Germinal center (tissue), 1 donor: ENCODE measurements at regions not wholly inside any gene's neighbourhood (a gene's known extent, or its start where the extent isn't known, plus 50 kb on each side); places are given as distances from the start of the nearest gene placed in this dataset.
"Not testable (repeated sequence)": the region's sequence is repeated elsewhere in the genome, so short reads cannot be mapped to it uniquely, and the experiment has no call there.

Experiments
- DNase-seq: peaks from one replicate; pipeline ENCODE4 v3.0.0; 2012; ENCODE audit warnings: mixed read lengths, low spot score

DNA sequence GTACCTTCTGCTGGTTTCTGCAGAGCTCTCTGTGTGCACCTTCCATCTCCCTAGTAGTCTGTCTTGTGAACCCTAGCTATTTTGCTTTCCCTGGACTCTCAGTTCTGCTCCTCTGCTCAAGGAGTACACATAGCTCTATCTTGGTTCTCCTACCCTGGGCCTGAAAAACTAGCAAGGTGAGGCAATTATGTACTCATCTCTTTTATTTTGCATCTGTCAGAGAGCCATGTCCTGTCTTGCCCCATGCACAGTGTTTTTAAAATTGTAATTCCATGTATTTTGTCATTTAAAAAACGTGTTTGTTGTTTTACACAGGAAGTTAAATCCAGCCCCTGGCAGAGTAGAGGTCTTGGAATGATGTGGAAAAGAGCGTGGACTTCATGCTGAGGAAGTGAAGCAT, 684.9 kb upstream of the CPEB2 start:
- DNase-seq, result no peak

DNA sequence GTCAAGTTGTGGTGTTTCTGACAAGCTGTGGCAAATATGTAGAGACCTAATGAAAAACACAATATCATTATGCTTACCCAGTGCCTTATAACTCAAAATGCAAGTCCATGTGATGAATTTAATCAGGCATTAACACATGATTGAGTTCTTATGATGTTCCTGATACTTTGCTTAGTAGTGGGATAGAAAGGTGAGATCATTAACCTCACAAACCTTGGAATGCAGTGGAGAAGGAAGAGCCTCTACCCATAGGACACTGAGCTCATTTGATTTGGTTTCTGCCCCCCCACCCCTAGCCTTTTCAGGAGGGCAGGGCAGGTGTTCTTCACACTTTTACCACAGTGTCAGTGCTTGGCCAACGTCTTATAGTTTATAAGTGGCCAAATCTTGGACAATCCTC, 683.6 kb upstream of the CPEB2 start:
- DNase-seq, result no peak

GRCh38 chr4:14321723-14322122, 680.6 kb upstream of the CPEB2 start:
- DNase-seq, result no peak

DNA sequence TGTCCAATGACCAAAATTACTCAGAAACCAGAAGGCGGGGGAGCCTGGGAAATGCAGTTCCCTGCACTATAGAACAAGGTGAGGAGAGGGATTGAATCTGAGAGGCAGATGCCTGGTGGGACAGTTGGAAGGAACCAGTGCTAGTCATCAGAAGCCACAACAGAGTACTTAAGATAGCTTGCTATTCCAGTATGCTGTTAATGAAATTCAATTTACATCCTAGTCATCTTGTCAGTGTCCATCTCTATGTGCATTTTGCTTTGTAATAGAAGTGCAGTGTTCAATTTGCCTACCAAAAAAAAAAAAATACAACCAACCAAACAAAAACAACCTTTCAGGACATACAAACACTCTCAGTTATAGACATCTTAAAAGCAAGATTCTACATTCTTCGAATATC, 679.1 kb upstream of the CPEB2 start:
- DNase-seq, result no peak

DNA sequence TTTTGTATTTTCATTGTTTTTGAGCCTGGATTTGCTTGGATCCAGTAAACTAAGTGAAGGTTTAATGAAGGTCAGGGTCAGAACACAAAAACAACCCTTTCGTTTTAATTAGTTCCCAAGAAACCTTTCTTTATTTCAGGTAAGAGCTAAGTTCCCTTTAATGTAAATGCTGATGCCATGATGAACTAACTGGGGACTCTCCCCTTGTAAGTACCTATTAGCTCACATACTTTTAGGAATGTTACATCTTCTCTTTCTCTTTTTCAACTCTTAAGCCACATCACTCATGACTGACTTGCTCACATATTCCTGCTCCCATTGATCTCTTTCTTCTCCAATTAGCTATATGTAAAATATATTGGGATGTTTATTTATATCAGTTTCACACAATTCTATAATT, 673.1 kb upstream of the CPEB2 start:
- no peak for DNase-seq

GRCh38 chr4:14333616-14334015, 668.7 kb upstream of the CPEB2 start:
- no peak for DNase-seq

DNA sequence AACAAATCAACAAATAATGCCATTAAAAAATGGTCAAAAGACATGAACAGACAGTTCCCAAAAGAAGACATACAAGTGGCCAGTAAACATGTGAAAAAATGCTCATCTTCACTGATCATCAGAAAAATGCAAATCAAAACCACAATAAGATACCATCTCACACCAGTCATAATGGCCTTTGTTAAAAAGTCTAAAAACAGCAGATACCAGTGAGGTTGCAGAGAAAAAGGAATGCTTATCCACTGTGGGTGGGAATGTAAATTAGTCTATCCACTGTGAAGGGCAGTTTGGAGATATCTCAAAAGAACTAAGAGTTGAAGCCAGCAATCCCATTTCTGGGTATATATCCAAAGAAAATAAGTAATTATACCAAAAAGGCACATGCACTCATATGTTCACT, 668.1 kb upstream of the CPEB2 start:
- no peak for DNase-seq

- DNase-seq, result no peak
Measured at GRCh38 chr4:14335872-14336271, 666.4 kb upstream of the CPEB2 start.

DNA sequence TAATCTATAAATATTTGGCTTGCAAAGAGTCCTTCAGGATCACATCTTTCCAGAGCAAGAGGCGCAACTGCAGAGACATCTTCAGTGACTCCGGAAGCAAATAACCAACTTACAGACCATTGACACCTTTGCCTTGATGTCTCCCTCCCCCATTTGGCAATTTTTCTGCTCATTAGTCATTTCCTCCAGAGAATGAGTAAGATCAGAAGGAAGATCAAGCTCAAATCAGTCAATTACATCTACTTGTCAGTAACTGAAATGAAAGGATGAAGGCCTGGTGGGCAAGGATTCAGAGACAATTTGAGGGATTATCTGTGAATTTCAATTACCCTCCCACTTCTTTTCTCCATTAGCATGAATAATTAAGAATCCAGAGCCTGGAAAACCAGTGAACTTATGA, 665.6 kb upstream of the CPEB2 start:
- no peak for DNase-seq

DNA sequence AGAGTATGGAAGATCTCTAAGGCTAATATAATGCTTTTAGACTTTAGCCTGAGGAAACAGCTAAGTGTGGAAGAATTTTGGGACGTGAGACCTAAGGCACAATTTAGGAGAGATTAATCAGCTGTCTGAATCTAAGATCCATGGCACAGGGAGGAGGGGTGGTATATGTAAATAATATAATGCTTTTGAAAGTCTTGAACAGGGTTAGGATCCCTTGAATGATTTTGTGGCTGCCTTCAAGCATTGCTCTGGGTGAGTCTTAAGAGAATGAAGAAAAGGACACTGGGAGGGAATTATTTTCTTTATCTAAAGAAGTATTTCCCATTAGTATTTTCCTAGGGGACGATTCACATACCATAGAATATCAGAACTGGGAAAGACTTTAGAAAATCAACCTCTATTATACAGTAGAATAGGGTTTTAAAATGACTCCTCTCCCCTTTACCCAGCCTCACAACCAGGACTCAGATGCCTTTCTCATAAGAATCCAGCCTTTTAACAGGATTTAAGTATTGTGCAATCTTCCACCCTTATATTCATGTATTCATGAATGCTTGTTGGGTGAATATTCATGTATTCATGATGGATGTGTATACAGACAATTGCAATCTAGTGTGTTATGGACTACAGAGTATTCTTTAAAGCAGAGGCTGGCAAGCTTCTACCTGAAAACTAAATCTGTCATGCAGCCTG, 664.2 kb upstream of the CPEB2 start:
- DNase-seq, result no peak

DNA sequence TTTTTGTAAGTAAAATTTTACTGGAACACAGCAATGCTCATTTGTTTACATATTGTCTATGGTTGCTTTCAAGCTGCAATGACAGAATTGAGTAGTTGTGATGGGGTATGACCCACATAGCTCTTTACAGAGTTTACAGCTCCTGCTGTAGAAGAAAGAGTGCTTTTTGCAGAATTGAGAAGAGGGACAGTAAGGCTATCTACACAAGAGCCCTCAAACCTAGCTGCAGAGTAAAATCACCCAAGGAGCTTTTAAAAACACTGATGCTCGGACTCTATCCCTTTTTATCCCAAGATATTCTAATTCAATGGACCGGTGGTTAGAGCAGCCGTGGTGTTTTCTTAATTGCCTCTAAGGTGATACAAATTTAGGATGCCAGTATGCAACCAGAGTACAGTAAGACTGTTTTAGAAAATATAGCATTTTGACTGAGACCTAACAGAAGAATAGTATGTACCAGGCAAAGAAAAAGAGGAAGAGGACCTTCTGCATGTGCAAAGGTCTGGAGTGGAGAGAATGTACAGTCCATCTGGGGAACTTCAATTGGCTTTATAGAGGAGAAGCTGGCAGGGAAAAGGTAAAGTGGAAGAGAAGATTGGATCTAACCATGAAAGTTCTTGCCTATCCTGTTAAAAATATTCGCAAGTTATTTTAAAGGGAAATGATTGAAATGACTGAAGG, 663.6 kb upstream of the CPEB2 start:
- DNase-seq, result no peak

GRCh38 chr4:14339715-14340114, 662.6 kb upstream of the CPEB2 start:
- DNase-seq, result no peak

- no peak for DNase-seq
Measured at GRCh38 chr4:14340321-14340720, 662.0 kb upstream of the CPEB2 start.

DNA sequence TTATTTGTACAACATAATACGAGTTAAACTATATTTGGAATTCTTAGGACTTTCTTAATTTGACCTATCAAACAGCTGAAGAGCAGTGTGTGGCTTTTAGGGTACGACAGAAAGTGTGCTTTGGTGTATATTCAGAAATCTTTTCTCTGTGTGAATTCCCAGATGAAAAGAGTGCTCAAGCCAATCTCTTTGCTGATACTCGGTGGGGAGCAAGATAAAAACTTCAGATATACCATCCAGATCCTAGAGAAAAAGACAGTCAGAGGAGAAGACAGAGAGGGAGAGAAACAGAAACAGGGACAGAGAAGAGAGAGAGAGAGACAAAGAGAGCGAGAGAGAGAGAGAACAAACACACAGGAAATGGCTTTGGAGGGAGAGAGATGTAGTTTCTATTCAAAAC, 658.3 kb upstream of the CPEB2 start:
- no peak for DNase-seq

- no peak for DNase-seq
Measured at GRCh38 chr4:14345356-14345775, 656.9 kb upstream of the CPEB2 start.

DNA sequence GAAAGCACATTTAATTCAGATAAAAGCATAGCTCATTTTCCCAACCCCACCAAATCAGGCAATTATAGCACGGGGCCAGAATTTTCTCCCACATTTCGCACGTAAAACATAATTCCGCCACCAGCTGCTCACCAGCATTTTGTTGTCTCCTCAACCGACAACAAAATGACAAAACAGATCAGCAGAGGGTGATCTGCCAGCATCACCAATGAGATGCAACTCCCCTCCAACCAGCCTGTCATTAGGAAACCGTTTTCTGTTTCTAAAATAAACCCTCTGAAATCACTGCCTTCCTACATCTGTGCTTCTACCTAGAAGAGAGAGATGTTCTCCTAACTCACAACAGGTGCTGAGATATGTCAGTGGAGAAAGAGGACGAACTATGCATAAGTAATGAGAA, 654.8 kb upstream of the CPEB2 start:
- no peak for DNase-seq

DNA sequence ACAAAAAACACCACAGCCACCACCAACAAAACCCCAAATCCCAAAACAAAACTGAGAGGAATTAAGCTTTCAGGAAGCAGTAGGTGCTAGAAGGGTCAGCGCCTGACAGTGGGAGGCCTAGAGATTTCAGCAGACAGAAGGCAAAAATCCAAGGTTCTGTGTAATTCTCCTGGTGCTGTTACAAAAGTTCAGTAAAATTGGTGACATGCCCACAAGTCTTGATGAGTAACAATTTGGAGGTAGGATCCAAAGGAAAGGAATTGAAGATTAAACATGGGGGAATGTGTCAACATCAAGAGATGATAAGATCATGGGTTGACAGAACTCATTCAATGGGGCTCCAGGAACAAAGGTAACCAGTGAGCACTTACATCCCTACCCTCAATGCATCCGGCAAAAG, 653.8 kb upstream of the CPEB2 start:
- no peak for DNase-seq

GRCh38 chr4:14358544-14359160, 643.6 kb upstream of the CPEB2 start:
- not testable (repeated sequence) for DNase-seq

- no peak for DNase-seq
Measured at GRCh38 chr4:14359991-14360390, 642.3 kb upstream of the CPEB2 start.

- no peak for DNase-seq
Measured at GRCh38 chr4:14361084-14361483, 641.2 kb upstream of the CPEB2 start.

- DNase-seq, result no peak
Measured at GRCh38 chr4:14362385-14362784, 639.9 kb upstream of the CPEB2 start.

DNA sequence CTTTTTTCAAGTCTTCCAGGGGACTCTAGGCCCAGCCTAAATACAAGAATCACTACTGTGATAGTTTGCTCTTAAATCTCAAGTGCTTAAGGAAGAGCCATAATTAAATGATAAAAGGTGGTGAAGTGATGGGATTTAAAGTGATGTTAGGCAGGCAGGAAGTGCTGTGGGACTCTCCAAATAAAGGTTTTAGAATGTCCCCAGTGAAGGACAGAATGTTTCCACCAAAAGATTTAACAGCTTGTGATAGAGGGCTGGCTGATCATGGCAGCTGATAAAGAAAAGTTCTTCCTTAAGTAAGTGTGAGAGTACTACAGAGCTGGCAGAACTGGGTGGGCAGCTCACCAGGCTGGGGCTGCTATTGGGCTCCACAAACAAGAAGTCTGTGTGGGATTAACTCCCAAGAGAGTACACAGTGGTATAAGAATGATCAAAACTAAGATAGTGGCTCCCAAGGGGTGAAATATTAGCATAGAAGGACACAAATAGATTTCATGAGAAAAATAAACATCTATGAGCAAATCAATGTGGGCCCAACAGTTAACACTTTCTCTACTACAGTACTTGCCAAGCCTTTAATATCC, 637.2 kb upstream of the CPEB2 start:
- DNase-seq, result no peak

- DNase-seq, result no peak
Measured at GRCh38 chr4:14368391-14368790, 633.9 kb upstream of the CPEB2 start.
